HG03575 (cell line): ENCODE measurements at regions not wholly inside any gene's neighbourhood (a gene's known extent, or its start where the extent isn't known, plus 50 kb on each side); places are given as distances from the start of the nearest gene placed in this dataset.
"Not testable (repeated sequence)": the region's sequence is repeated elsewhere in the genome, so short reads cannot be mapped to it uniquely, and the experiment has no call there.

Experiments
- ATAC-seq: cut with Tn5 transposase; IDR thresholded peaks from one replicate; pipeline ENCODE4 v1.9.1; 2021; ENCODE audit not compliant: unreplicated experiment, insufficient number of reproducible peaks, low FRiP score; ENCODE audit errors: extremely low read depth

- ATAC-seq = no peak
Observed at GRCh38 chr5:105924366-105924765, 1746.4 kb downstream of the EFNA5 start.

DNA sequence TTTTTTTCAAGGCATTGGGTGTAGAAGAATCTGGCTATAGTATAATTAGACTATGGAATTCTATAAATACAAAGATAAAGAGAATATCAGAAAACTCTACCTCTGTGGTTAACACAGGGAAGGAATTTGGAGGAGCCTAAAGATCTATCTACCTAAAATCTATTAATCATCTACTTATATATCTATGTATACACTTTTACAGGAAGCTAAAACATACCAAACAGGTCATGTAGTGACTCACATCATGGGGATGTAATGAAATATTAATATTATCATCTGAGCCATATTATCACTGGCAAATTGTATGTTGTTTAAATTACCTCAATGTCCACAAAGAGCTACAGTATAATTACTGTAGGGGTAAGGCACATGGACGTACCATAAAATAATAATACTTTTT, 1748.2 kb downstream of the EFNA5 start:
- ATAC-seq = no peak

DNA sequence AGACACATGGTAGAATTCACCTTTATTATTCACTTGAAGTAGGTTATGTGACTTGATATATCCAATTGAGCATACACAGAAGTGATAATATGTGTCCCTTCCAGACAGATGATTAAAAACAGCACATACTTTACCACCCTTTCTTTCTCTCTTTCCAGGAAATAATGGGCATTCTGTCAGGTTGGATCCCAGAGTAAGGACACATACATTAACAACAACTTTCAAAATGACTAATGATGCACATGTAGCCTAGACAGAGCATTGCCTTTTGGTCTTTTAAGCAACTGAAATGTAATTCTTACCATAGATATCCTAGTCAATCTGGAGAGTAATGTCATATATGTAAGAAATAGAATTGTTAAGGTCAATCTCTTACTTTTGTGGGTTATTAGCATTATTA, 1748.7 kb downstream of the EFNA5 start:
- no peak for ATAC-seq

- ATAC-seq = no peak
Observed at GRCh38 chr5:105917189-105917588, 1753.5 kb downstream of the EFNA5 start.

- ATAC-seq = no peak
Observed at GRCh38 chr5:105907016-105907415, 1763.7 kb downstream of the EFNA5 start.

- no peak for ATAC-seq
Observed at GRCh38 chr5:105905392-105905791, 1765.3 kb downstream of the EFNA5 start.

- ATAC-seq = no peak
Observed at GRCh38 chr5:105903069-105903468, 1767.7 kb downstream of the EFNA5 start.

- ATAC-seq = no peak
Observed at GRCh38 chr5:105899726-105900125, 1771.0 kb downstream of the EFNA5 start.

DNA sequence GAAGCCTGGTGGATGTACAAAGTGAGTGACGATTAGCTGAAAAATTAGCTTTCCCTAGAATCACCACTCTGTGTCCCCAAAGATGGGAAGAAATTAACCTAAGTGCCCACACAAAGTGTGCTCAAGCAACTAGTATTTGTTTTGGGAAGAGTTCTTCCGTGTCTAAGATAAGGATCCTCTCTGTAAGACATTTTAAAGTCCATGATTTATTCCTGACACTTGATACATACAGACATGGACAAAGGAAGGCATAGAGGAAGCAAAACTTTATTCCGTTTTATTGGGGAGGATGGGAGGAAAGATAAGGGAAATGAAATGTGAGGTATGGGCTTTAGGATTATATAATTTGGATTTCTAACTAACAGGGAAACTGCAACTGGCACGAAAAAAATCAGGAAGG, 1772.6 kb downstream of the EFNA5 start:
- no peak for ATAC-seq

DNA sequence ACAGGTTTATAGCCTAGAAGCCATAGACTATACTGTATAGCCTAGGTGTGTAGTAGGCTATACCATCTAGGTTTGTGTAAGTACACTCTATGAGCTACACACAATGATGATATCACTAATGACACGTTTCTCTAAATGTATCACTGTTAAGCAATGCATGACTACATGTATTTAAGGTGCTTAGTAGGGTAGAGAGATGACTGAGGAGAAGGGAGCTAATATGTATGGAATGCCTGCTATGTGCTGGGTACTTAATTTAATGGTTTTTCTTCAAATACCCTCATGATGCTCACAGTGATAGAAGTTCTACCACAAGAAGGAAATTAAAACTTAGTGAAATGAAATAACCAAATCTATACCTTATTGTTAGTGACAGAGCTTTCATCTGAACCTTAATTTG, 1785.5 kb downstream of the EFNA5 start:
- no peak for ATAC-seq

DNA sequence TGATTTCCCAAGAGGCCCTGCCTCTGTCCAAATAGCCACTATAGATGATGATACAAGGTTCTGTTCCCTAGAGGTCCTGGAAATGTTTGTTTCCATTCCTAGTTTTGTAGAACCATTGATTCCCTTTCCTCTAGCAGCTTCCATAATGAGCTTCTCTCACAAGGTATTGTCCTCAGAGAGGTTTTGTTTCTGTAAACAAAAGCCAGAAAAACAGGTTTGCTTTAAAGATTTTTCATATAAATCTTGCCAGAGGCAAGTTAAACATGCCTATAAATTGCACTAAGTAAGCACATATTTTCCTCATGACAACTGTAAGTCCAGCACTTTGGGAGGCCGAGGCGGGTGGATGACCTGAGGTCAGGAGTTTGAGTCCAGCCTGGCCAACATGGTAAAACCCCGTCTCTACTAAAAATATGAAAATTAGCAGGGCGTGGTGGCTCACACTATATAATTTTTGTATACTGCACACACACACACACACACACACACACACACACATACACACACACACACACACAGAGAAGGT, 1787.7 kb downstream of the EFNA5 start:
- no peak for ATAC-seq

- ATAC-seq = no peak
Observed at GRCh38 chr5:105878402-105878801, 1792.3 kb downstream of the EFNA5 start.

- ATAC-seq = no peak
Observed at GRCh38 chr5:105877592-105877991, 1793.1 kb downstream of the EFNA5 start.

GRCh38 chr5:105874316-105874715, 1796.4 kb downstream of the EFNA5 start:
- no peak for ATAC-seq

DNA sequence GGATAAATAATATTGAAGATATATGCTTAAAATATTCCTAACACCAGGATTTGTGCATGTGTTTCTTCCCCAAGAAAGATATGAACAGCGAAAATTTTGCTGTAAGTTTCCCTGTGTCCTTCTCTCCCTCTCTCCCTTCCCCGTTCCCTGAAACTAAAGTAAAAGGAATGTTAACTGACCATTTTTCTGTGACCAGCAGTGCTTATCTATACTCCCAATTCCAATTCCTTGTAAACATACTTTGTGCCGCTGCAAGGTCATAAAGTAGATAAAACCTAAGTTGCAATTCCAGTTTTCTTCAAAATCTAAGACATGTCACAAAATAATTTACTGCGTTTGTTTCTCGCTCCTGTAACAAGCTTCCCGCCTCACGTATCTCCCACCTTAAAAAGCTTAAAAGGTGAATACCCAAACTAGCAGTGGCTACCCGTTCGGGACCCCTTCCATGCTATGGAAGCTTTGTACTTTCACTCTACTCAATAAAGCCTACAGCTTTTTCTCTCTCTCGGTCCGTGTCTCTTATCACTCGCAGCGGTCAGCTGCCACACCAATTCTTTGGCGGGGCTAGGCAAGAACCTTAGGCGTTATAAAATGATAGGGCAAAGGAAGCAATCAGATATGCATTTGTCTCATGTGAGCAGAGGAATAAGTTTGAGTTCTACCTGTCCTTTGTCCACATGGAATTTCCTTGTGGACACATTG, 1798.0 kb downstream of the EFNA5 start:
- ATAC-seq = no peak

DNA sequence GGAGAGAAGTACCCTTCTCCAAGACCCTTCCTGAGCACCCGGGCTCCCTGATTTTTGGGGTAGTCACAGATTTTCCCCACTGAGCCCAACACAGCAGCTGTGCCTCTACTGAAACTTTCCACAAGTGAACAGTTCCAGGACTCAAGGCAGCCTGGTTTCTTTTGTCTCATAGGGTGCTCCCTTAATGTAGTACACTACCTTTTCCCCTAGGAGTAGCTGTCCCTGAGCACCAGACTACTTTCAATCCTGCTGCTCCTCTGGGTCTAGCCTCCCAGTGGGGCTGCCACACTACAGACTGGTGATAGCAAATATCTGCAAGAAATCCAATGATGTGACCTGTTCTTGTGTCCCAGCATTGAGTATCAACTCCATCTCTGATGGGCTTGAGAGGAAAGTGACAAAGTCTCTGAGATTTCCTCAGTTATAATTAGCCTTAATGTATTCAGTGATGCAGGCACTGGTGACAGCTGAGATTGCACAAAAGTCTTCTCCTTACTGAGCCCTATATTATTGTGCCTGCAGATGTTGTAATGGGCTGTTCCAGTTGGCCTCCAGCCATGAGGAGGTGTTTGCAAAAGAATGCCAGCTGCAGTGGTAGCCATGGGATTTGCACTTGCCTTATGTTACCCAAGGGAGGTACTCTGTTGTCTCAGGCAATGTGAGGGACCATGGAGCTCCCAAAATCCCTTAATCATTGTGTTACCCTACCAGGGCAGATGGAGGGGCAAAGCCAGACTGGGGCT, 1802.5 kb downstream of the EFNA5 start:
- no peak for ATAC-seq

GRCh38 chr5:105865834-105866233, 1804.9 kb downstream of the EFNA5 start:
- no peak for ATAC-seq

GRCh38 chr5:105859350-105859749, 1811.4 kb downstream of the EFNA5 start:
- ATAC-seq = not testable (repeated sequence)

GRCh38 chr5:105849701-105850100, 1821.0 kb downstream of the EFNA5 start:
- ATAC-seq = no peak

GRCh38 chr5:105840800-105841199, 1829.9 kb downstream of the EFNA5 start:
- ATAC-seq = no peak
